HG03039 (cell line): ENCODE measurements at regions not wholly inside any gene's neighbourhood (a gene's known extent, or its start where the extent isn't known, plus 50 kb on each side); places are given as distances from the start of the nearest gene placed in this dataset.

Experiments
- ATAC-seq: cut with Tn5 transposase; IDR thresholded peaks from one replicate; pipeline ENCODE4 v1.9.1; 2021; ENCODE audit warnings: mild to moderate bottlenecking, moderate library complexity; ENCODE audit not compliant: unreplicated experiment

GRCh38 chr3:8189051-8189450 is 312.6 kb upstream of the LMCD1 start:
- no peak for ATAC-seq

- ATAC-seq: no peak
Observed at GRCh38 chr3:8191406-8191805, 310.2 kb upstream of the LMCD1 start.

DNA sequence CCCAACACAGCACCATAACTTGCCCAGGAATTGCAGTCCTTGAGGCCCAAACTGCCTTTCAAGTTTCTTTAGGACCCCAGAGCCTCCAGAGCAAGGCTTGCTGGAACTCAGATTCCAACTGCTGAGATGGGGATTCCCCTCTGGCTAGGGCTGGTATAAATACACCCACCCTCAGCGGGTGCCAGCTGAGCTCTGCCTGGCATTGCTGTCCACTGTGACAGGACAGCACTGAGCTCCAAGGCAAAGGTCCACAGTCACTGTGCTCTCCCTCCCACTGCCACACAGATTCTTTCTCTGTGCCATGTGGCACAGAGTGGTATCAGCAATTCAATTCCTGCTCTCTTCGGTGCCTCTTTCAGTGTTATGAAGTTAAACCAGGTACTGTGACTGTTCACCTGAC is 304.2 kb upstream of the LMCD1 start:
- no peak for ATAC-seq

- ATAC-seq: no peak
Observed at GRCh38 chr3:8198605-8199004, 303.0 kb upstream of the LMCD1 start.

- no peak for ATAC-seq
Observed at GRCh38 chr3:8200996-8201395, 300.6 kb upstream of the LMCD1 start.

- no peak for ATAC-seq
Observed at GRCh38 chr3:8201886-8202285, 299.7 kb upstream of the LMCD1 start.

- ATAC-seq: no peak
Observed at GRCh38 chr3:8204331-8204730, 297.3 kb upstream of the LMCD1 start.

- ATAC-seq: no peak
Observed at GRCh38 chr3:8204853-8205650, 296.6 kb upstream of the LMCD1 start.

DNA sequence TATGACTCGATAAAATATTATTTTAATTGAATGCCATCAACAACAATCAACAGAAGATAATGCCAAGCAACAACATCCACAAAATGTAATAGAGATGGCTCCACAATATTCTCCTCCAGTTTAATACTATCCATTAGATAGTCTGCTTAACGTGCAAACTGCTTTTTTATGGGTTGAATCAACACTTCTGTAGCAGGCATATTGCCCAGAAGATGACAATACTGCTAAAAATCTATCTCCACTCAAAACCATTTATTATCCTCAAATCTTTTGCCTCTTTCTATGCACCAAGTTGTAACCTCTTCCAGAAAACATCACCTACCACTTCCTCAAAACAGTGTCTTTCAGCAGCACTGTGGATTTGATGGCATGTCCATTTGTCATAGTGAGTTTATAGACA is 295.7 kb upstream of the LMCD1 start:
- no peak for ATAC-seq

GRCh38 chr3:8206971-8207617 is 294.5 kb upstream of the LMCD1 start:
- ATAC-seq: no peak

DNA sequence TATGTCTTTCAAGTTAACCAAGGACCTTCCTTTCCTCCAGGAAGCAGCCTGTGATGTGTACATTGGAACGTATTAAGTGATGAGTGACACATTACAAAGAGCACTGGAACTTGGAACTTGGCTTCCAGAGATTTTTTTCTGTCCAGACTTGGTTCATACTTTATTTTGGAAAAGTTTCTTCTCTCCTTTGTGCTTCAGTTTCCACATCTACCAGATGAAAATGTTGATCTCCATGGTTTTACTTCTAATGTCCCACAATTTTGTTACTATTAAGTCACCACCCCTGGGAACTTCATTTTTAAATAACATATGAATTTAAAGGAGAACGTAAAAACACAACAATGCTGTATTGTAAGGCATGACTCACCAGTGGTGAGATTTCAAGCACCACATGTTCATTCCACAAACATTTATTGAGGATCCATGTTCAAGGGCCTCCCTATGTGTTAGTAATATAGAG is 290.7 kb upstream of the LMCD1 start:
- no peak for ATAC-seq

DNA sequence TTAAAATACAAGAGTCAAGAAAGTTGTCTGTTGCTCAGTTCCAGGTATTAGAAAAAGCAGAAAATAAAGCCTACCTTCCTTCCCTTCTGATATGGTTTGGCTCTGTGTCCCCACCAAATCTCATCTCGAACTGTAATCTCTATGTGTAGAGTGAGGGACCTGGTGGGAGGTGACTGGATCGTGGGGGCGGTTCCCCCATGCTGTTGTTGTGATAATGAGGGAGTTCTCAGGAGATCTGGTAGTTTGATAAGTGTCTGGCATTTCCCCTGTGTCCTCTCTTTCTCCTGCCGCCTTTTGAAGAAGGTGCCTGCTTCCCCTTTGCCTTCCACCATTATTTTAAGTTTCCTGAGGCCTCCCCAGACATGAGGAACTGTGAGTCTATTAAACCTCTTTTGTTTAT is 288.8 kb upstream of the LMCD1 start:
- no peak for ATAC-seq

GRCh38 chr3:8213286-8213685 is 288.3 kb upstream of the LMCD1 start:
- ATAC-seq: no peak

DNA sequence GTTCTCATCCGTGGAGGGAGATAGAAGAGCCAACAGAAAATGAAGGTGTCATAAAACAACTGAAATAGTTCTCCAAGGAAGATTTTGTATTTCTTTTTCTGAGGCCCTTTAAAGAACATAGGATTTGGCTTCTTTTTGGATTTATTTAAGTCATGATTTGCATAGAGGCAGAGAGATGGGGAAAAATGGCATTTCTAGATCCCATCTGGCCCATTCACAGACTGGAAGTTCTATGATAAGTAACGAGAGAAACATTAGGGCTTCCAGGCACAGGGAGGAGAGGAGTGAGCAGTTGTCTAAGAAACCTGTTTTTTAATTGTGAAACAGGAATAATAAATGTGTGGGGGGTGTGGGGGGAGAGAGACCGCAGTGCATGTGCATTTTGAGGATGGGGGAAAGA is 285.8 kb upstream of the LMCD1 start:
- ATAC-seq: no peak

DNA sequence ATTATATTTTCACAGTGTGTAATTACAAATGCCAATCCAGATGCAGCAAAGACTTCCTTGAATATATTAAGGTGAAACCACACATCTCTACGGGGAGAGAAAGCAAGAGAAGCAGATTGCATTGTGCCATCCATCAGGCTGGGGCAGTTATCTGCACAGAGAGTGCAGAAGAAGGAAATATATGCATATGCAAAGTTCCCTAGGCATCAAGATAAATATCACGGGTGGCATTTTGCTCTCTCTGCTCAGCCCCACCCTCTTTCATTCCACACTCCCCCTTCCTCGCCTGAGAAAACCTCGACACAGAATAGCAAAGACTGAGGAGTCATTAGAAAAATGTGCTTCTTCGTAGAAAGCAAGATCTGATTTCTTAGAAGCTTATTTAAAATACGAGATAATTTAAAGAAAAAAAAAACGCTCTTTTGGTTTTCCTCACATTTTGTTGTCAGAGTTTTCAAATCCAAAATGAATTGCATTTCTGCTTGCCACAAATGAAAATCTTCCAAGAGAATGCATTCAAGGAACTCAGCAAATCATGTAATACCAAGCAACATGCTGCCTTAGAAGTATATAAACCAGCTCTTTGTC is 283.2 kb upstream of the LMCD1 start:
- ATAC-seq: no peak

DNA sequence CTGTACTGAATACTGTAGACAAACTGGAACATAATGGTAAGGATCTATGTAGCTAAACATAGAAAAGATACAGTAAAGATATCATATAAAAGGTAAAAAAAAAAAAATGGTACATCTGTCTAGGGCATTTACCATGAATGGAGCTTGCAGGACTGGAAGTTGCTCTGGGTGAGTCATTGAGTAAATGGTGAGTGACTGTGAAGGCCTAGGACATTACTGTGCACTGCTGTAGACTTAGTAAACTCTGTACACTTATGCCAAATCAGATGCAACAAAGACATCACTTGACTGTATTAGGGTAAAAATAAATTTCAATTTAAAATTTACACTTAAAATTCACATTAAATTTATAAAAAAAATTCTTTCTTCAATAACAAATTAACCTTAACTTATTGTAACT is 281.3 kb upstream of the LMCD1 start:
- ATAC-seq: no peak

- ATAC-seq: no peak
Observed at GRCh38 chr3:8223766-8224165, 277.9 kb upstream of the LMCD1 start.

- ATAC-seq: no peak
Observed at GRCh38 chr3:8224941-8225340, 276.7 kb upstream of the LMCD1 start.

DNA sequence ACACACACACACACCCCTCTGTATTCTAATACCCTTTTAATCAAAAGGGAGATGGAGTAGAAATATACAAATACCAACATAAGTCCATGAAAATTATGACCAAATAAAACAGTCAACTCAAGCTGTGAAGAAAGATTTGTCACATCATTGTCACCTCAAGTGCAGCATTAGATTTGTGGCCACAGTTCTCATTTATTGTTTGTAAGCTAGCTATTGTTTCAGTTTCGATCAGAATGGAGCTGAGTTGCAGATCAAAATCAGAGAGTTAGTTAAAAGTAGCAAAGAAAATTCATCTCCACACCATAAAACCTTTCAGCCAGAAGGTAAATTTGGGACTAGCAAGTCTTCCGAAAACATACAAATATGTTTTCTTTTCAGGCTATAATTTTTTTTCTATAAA is 267.7 kb upstream of the LMCD1 start:
- ATAC-seq: no peak

DNA sequence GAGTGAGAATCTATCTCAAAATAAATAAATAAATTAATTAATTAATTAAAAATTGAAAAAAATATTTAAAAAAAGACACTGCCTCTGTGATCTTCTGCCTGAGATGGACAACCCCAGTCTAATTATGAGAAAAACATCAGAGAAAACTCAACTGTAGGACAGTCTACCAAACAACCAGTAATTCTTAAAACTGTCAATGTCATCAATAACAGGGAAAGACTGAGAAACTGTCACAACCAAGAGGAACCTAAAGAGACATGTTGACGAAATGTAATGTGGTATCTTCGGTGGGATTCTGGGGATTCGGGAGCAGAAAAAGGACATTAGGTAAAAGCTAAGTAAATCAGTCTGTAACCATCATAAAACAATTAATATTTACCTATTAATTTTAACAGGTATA is 265.4 kb upstream of the LMCD1 start:
- no peak for ATAC-seq

- no peak for ATAC-seq
Observed at GRCh38 chr3:8237893-8238292, 263.7 kb upstream of the LMCD1 start.

DNA sequence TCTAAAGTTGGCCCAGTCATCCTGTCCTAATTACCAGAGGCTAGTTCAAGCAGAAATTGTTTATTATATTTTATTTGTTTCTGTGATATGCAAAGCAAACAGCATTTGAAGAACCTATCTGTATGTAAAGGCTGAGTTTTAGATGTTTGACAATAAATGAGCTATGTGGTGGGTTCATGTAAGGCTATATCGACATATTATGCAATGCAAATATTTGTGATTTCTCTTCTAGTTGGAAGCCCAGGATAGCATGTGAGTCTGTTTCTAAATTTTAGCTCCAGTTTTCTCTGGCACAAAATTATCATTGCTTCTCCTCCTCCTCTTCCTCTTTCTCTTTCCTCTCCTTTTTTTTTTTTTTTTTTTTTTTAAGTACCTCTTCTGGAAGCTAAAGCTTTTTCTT is 263.2 kb upstream of the LMCD1 start:
- ATAC-seq: no peak
